GM19324 (cell line): ENCODE measurements at regions not wholly inside any gene's neighbourhood (a gene's known extent, or its start where the extent isn't known, plus 50 kb on each side); places are given as distances from the start of the nearest gene placed in this dataset.
"Not testable (repeated sequence)": the region's sequence is repeated elsewhere in the genome, so short reads cannot be mapped to it uniquely, and the experiment has no call there.

ENCODE experiments used
- ATAC-seq: cut with Tn5 transposase; IDR thresholded peaks from one replicate; pipeline ENCODE4 v1.9.1; 2021; ENCODE audit warnings: mild to moderate bottlenecking, moderate library complexity; ENCODE audit not compliant: unreplicated experiment, low FRiP score

DNA sequence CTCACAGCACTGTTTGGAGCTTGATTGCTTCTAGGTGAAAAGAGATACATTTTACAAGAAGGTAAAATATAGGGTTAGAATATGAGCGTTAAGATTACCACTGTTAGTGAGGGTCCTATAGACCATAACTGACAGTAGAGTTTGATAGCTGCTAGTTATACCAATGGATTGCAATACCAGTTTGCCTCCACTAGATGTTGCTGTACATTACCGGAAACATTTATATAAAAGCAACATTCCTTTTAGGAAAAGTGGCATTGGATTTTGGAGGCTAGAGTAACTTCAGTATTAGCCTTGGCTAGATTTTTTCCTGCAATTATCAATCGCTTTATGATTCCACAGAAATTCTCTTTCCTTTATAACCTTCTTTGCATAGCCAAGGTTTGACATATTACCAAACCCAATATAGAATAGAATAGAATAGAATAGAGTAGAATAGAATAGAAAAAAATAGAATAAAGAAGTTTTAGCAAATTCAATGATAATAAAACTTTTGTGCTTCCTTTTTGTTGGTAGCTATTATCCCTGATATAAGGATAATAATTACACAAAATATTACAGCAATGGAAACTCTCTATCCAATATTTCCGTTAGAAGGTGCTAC lies 1093.6 kb upstream of the ALCAM start:
- peak; percentile 53 for ATAC-seq

DNA sequence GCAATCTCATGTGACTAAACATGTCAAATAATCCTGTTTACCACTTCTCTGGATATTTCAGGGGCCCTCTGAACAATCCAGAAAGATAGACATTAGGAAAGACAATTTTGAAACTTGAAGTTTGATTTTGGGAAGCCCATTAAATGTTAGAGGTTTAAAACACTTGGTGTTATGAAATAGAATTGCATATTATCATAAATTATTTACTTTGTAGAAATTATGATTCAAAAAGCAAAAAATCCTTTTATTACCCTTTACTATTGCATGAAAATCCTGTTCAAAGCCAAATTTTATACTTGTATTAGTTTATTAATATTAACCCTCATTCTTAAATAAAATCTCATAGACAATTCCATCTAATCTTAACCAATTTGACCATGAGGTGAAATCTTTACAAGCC lies 1091.5 kb upstream of the ALCAM start:
- no peak for ATAC-seq

DNA sequence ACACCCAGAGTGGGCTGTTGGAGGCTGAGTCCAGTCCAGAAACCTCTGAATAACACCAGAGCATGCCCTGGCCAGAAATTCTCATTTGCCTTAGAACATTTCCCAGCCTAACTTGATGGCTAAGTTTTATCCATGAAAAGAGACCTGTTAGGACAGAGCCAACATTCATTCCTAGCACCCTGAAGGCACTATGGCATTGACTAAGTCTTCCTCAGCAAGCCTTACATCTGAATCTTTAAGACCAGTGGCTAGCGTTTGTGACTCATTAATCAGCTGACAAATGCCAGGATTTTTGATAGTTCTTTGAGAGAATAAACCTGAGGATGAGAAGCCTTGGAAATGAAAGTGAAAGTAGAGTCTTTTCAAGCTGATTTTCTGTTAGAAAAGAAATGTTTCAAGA lies 1087.1 kb upstream of the ALCAM start:
- ATAC-seq: no peak

DNA sequence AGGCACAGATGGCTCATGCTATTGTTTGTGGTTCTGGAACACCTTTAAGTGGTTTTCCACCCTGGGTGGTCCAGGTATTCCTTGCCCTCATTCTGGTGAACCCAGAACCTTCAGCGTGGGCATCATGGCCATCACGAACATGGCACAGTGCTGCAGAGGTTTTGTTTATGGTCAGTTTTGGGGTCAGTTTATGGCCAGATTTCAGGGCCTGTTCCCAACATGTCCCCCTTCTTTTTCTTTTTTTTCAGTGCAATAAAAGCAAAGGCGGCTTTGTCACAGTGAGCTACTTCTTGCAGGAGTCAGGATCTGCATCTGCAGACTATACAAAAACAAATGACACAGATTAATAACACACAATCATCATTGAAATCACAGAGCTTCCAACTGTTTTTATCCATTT lies 1085.0 kb upstream of the ALCAM start:
- ATAC-seq: no peak

DNA sequence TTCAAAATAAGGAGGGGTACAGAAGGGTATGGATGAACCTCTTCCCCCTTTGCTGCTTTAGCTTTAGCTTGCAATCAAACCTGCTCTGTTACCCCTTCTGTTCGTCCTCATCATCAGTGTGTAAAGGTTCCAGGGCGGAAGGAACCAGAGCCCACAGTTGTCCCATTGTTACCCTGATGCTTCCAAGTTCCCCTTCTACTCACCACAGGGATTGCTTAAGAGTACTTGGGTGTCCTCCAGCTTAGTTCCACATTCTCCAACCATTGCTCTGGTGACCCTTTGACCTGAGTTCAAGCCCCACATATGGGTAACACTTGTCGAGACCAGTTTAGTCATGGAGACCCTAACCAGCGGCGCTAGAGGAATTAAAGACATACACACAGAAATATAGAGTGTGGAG lies 1080.1 kb upstream of the ALCAM start:
- no peak for ATAC-seq

DNA sequence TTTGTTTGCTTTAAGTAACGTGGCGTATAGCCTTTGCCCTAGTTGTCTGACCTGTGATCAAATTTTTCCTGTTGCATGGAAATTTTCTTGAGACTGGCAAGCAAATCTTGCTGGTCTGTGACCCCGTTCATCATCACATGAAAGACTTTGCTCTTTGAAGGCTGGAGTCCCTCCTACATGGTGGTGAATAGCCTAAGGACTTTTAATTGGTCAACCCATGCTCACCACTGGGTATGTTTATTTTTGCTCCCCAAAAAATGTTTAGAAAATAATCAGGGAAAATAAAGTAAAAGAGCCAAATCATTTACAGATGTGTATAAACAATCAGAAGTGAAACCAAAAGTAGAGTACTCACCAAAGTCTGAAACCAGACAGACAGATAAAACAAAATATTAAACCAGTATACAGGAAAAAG lies 1075.3 kb upstream of the ALCAM start:
- ATAC-seq: peak; percentile 71

DNA sequence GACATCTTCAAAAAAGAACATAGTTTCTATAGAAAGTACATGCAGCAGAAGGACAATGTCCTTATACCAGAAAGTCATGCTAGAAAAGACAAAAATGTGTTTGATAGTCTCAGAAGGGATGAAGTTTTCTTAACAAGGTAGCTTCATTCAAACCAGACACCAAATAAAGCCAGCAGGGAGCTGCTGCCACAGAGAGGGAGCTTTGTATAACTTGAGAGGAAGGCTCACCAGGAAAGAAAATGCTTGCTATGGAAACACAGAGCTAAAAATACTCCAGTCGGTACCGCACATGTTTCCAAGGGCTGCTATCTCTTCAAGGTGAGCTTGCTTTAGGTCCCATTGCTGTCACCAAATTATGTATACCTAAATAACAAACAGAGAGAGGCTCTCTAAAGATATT lies 1074.8 kb upstream of the ALCAM start:
- ATAC-seq: peak; percentile 40

DNA sequence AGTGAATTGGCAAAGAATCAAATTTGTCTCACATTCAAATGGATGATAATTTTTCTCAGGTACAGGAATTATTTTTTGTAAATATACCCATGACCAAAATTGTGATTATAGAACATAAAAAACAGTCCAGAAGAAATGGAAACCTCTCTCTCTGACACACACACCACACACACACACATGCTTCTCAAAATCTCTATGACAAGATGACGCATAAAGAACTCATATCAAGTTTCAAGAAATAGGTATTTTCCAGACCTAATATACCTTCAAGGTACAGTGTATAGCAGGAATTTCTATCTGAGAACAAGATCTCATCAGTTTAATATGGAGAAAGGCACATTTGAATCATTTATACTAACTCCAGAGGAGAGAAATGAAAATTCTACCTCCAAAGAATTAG lies 1069.1 kb upstream of the ALCAM start:
- no peak for ATAC-seq

DNA sequence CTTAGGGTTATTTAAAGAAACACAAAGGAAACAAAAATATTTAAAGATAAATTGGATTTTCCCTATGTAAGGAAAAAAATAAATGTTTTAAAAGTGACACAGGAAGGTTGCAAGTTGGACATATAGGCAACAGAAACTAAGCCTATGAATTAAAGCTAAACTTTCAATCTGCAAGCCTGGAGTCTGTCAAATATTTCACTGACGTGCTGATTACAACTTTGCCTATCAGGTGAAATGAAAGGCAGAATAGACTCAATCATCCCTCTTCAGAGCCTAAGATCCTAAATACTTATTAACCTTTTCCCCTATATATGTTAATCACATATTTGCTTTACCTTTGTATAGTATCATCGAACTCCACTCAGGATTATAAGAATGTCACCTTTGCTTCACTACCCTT lies 1068.0 kb upstream of the ALCAM start:
- ATAC-seq: no peak

DNA sequence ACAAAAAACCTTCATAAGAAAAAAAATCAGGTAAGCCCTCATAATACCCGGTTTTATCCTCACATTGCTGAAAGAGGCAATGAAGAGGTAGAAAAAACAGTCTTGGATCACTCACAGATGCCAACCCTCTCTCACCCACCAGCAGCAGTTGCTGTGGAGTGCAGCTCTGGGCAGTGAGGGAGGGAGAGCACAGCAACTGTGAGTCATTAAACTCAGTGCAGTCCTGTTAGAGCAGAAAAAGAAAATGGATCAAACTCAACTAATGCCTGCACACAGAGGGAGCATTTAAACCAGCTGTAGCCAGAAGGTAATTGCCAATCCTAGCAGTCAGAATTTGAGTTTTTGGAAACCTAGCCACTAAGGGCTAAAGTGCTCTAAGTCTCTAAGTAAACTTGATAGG lies 1050.6 kb upstream of the ALCAM start:
- ATAC-seq: no peak

DNA sequence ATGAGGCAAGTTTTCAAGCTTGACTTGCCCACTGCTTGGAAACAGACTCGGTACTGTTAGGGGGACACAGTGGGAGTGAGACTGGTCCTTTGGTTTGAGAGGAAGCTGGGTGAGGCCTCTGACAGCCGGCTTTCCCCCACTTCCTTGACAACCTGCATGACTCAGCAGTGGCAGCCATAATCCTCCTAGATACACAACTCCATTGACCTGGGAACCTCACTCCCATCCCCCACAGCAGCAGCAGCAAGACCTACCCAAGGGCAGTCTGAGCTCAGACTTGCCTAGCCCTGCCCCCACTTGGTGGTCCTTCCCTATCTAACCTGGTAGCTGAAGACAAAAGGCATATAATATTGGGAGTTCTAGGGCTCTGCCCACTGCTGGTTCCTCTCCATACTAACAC lies 1043.5 kb upstream of the ALCAM start:
- no peak for ATAC-seq

DNA sequence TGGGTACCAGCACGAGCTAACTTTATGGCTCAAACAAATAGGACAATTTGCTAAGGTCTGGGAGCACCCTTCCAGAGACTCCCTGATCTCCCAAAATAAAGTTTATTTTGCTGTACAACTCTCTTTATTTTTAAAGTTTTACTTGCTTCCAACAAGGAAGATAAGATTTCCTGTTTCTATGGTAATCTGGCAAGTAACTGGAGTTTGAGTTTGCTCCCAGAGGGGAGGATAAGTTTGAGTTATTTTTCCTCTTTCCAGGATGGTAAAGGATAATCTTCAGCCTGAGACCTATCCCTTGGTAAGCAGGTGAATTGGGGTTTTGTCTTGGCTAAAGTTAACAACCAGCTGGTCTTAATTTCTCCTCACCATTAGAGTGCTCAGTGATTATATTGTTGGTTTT lies 1019.4 kb upstream of the ALCAM start:
- no peak for ATAC-seq

DNA sequence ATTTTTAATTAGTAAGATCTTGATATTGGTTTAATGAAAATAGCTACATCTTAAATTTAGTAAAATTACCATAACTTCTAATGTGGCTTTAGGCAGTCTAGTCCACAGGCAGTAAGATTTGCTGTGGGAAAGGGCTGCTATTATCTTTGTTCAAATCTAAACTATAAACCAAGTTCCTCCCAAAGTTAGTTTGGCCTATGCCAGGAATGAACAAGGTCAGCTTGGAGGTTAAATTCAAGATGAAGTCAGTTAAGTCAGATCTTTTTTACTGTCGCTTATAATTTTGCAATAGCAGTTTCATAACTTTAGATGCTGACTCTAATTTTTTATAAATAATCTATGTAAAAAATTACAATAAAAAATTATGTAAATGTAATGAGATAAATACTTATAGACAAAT lies 1016.9 kb upstream of the ALCAM start:
- ATAC-seq: no peak

DNA sequence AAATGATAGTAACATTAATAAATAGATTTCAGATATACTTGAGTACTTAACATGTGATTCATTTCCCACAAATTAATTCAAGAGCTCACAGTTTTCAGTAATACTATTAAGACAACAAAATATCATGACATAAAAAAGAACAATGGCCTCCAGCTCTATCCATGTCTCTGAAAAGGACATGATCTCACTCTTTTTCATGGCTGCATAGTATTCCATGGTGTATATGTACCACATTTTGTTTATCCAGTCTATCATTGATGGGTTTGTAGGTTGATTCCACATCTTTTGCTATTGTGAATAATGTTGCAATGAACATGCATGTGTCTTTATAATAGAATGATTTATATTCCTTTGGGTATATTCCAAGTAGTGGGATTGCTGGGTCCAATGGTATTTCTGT lies 1012.8 kb upstream of the ALCAM start:
- no peak for ATAC-seq

DNA sequence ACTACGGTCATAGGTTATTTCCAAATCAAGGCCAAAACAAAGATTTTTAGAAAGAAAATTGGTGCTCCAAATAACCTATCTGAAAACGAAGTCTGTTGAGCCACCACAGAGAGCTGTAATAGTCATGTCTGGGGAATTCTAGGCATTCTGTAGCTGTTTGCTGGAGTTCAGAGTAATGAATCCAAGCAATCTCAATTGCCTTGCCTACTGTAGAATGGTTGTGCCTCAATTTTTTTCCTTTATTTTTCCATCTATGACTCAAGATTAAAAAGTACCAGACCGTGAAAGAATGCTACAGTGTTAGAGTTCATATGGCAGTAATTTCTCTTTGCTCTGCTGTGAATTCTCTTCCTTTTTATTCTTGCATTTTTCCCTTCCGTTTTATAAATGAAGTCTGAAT lies 1007.2 kb upstream of the ALCAM start:
- ATAC-seq: no peak

DNA sequence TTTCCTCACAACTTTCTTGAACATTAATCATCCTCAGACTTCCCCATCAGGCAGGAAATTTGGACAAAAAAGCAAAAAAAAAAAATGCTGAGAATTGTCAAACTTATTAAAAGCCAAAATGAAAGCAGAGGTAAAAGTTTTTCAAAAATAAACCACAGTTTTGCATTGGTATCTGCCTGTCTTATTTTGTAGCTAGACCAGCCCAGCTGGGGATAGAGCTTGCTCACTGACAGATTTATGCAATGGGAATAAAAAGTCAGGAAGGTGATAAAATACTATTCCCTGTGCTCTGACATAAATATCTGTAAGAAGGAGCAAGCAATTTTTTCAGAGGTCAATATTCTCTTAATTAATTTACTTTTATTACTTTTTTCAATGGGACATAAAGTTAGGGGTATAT lies 1006.7 kb upstream of the ALCAM start:
- ATAC-seq: no peak

DNA sequence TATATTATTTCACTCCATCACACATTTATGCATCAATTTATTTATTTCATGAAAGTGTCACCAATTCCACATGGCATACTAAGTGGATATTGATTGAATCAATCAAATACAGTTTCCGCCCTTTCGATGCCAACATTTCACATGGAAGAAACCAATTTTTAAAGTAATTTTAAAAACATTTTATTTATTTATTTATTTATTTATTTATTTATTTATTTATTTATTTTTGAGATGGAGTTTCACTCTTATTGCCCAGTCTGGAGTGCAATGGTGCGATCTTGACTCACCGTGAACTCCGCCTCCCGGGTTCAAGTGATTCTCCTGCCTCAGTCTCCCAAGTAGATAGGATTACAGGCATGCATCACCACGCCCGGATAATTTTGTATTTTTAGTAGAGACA lies 1005.0 kb upstream of the ALCAM start:
- not testable (repeated sequence) for ATAC-seq

DNA sequence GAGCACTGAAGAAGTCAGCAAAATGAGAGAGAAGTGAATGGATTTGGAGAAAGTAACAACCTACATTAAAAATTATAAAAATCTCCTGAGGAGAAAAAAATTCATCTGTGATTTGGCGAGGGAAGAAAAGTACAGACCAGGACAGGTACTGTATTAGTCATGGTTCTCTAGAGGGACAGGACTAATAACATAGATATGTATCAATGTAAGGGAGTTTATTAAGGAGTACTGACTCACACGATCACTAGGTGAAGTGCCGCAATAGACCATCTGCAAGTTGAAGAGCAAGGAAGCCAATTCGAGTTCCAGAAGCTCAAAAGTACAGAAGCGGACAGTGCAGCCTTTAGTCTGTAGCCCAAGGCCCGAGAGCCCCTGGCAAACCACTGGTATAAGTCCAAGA lies 1004.4 kb upstream of the ALCAM start:
- ATAC-seq: no peak

DNA sequence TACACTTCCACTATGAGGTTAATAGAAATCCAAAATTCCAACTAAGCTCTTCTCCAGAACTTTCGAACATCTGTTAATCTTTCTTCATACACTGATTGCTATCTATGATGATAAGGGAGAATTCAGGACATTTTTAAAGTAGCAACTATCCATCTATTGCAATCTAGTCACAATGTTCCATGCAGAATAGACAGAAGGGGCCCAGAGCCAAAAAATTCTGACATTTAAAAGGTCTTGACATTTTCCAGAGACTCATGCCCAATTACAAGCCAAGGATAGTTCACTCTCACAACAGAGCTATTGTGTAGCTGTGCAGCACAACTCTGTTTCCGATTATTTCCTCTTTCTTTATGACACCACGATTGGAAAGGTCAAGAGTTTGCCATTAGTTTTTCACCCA lies 999.7 kb upstream of the ALCAM start:
- ATAC-seq: no peak

DNA sequence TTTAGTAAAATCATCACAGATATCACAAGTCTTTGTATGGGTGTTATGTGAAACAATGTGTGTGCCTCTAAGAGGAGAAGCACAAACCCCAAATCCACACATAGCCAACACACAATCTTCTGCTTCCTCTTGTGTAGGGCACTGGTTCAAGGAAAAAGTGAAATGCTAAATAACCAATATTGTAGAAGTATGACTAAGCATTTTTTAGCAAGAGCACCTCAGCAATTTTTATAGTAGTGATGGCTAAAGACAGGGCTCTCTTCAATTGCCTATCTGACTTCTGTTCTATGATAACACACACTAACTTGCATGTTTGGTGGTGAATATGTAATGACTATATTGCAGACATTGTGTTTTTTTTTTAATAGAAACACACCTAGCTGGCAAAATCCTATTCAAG lies 997.9 kb upstream of the ALCAM start:
- ATAC-seq: no peak

DNA sequence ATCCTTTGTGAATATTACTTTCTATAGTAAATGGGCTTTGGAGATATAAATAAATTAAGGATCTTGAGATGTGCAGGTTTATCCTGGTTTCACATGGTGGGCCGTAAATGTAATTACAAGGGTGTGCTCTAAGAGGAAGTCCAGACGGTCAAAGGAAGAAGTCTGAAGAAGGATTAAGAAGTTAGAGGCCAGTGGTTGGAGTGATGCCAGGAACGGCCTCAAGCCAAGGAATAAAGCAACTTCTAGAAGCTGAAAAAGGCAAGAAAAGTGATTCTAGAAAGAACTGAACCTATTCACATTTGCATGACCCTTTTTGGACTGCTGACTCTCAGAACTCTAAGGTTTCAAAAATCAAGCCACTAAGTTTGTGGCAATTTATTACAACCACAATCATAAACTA lies 981.3 kb upstream of the ALCAM start:
- no peak for ATAC-seq

DNA sequence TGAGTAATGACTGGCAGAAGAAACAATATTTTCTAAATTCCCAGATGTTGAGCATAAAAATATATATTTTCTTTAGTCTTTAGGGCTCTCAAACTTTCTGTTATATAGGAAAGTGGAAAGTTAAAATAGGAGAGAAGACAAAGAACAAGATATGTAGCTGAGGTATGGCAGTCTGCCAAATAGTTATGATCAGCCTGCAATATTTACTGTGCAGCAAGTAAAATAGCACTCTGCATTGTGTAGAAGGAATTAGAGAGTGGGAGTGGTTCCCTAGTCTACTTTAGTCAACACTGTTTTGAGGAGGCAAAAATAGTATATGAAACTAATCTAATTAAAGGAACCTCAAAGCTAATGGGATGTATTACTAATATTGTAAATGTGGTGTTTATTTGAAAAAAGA lies 978.1 kb upstream of the ALCAM start:
- no peak for ATAC-seq

DNA sequence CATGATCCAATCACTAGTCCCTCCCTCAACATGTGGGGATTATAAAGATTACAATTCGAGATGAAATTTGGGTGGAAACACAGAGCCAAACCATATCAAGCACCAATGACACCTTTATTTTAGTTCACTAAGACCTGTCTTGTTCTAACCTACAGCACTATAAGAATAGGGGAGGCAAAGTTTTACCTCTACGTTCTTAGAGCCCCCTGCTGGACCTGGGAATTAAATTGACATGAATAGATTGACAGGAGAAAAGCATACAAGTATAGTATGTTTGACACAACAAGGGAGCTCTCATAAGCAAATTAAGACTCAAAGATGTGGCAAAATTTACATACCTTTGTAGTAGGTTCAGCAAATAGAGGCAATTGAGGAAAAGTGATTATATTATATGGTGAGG lies 974.4 kb upstream of the ALCAM start:
- no peak for ATAC-seq
